GM21528 (cell line): ENCODE measurements at regions not wholly inside any gene's neighbourhood (a gene's known extent, or its start where the extent isn't known, plus 50 kb on each side); places are given as distances from the start of the nearest gene placed in this dataset.

Source experiments
- ATAC-seq: cut with Tn5 transposase; IDR thresholded peaks from one replicate; pipeline ENCODE4 v1.9.1; 2021; ENCODE audit warnings: mild to moderate bottlenecking, moderate library complexity; ENCODE audit not compliant: unreplicated experiment, low FRiP score

- ATAC-seq = no peak
Measured at GRCh38 chr6:18335948-18336347, 51.2 kb upstream of the RNF144B start.

GRCh38 chr6:18334251-18334650 is 52.9 kb upstream of the RNF144B start:
- no peak for ATAC-seq

GRCh38 chr6:18330548-18331081 is 56.5 kb upstream of the RNF144B start:
- ATAC-seq = no peak

GRCh38 chr6:18329776-18330175 is 57.4 kb upstream of the RNF144B start:
- no peak for ATAC-seq

- ATAC-seq = no peak
Measured at GRCh38 chr6:18328540-18328939, 58.6 kb upstream of the RNF144B start.

GRCh38 chr6:18328070-18328469 is 59.1 kb upstream of the RNF144B start:
- ATAC-seq = no peak

- no peak for ATAC-seq
Measured at GRCh38 chr6:18327626-18328025, 59.5 kb upstream of the RNF144B start.

- ATAC-seq = no peak
Measured at GRCh38 chr6:18326980-18327379, 60.2 kb upstream of the RNF144B start.

GRCh38 chr6:18326001-18326400 is 61.1 kb upstream of the RNF144B start:
- ATAC-seq = no peak

- ATAC-seq = no peak
Measured at GRCh38 chr6:18324706-18325042, 60.3 kb upstream of the DEK start.

GRCh38 chr6:18323935-18324705 is 59.8 kb upstream of the DEK start:
- ATAC-seq = peak; percentile 56

GRCh38 chr6:18317850-18318249 is 53.5 kb upstream of the DEK start:
- ATAC-seq = no peak

GRCh38 chr6:18314317-18314997 is 50.1 kb upstream of the DEK start:
- ATAC-seq = no peak
